Skin epidermis (tissue), 12 donors: ENCODE measurements at regions not wholly inside any gene's neighbourhood (a gene's known extent, or its start where the extent isn't known, plus 50 kb on each side); places are given as distances from the start of the nearest gene placed in this dataset.
"Not testable (repeated sequence)": the region's sequence is repeated elsewhere in the genome, so short reads cannot be mapped to it uniquely, and the experiment has no call there.

Experiments
- H3K27ac ChIP-seq, 21 experiments: fragments of 200-600 bp; sonication (generic) in 11 of 21; one replicate each; pipeline ENCODE4 v1.5.0; 2020; ENCODE audit warnings: mild to moderate bottlenecking in 3 of 21, inconsistent platforms in 2 of 21, moderate library complexity in 2 of 21
- H3K4me3 ChIP-seq, 7 experiments: fragments of 200-600 bp; sonication (generic) in 2 of 7; one replicate each; pipeline ENCODE4 v1.5.0; 2020; ENCODE audit warnings: inconsistent platforms in 2 of 7, mild to moderate bottlenecking in 2 of 7, moderate library complexity in 1 of 7

- not testable (repeated sequence) for H3K4me3 ChIP-seq, H3K27ac ChIP-seq
Observed at GRCh38 chr6:3672339-3672738, 79.2 kb downstream of the PXDC1 start.

- no peak overlapping the region for H3K27ac ChIP-seq
- H3K4me3 ChIP-seq: no peak overlapping the region
Observed at GRCh38 chr6:3671382-3671781, 80.1 kb downstream of the PXDC1 start.

- H3K4me3 ChIP-seq: no peak overlapping the region
- H3K27ac ChIP-seq: no peak overlapping the region
Observed at GRCh38 chr6:3670356-3670755, 81.2 kb downstream of the PXDC1 start.

DNA sequence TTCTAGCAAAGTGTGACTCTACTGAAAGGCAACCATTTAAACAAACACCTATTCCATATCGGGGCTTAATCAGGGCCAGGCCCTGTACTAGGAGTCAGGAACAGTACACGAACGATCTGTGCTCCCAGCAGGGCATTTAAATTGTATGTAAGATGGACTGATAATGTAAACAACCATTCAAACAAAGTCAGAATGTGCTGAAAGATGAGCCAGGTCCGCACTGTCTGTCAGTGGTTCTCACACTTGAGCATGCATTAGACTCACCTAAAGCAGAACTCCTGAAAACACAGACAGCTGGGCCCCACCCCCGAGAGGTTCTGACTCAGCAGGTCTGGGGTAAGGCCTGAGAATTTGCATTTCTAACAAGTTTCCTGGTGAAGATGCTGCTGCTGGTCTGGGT lies 81.6 kb downstream of the PXDC1 start:
- Histone ChIP-seq H3K27ac (no peak overlapping the region), H3K4me3 (no peak overlapping the region)

GRCh38 chr6:3665608-3666007 lies 85.9 kb downstream of the PXDC1 start:
- Histone ChIP-seq H3K27ac (no peak overlapping the region), H3K4me3 (no peak overlapping the region)

DNA sequence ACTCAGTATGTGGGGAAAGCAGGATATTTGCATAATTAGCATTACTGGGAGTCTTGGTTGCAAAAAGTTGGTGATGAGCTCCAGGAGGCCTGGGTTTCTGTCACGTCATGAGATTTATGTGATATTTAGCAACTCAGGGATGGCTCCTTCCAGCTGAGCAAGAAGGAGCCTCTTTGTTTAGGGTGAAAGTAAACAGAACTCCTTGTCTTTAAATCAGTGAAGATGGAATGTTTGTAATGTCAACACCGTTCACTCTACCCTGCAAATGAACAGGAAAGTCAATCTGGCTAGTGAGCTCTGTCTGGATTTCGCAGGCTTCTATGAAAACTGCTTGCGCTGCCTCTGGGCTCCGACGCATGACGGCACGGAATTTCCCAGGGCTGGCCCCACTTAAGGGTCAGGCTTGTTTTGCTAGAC lies 86.9 kb downstream of the PXDC1 start:
- peak overlapping the region in 3 of 21 experiments; percentile 11 to 30 (median 22) for H3K27ac ChIP-seq

DNA sequence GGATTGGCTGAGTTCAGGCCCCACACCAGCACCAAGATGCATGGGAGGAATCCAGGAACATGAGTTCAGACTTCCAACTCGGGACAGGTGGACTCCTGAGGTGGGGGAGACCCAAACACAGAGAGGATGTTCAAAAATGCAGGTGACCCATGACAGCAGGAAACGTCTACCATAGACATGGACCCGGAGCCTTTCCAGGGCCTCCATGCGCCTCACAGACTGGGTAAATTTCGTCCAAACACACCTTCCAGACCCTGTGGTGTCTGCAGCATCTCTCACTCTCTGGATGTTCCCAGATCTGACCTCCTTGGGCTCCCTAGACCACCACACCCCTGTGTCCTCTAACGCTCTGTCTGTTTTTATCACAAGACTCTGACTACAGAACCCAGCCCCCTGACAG lies 87.7 kb downstream of the PXDC1 start:
- Histone ChIP-seq H3K4me3 (no peak overlapping the region), H3K27ac (no peak overlapping the region)

More for the DNA sequence above, 86.9 kb downstream of the PXDC1 start:
- no peak overlapping the region for H3K4me3 ChIP-seq

- Histone ChIP-seq H3K27ac (no peak overlapping the region), H3K4me3 (no peak overlapping the region)
Observed at GRCh38 chr6:3663081-3663480, 88.4 kb downstream of the PXDC1 start.

GRCh38 chr6:3661390-3661789 lies 90.1 kb downstream of the PXDC1 start:
- no peak overlapping the region for H3K27ac ChIP-seq
- H3K4me3 ChIP-seq: no peak overlapping the region

- no peak overlapping the region for H3K27ac ChIP-seq
Observed at GRCh38 chr6:3660473-3660872, 91.0 kb downstream of the PXDC1 start.

GRCh38 chr6:3659748-3660147 lies 91.8 kb downstream of the PXDC1 start:
- no peak overlapping the region for H3K4me3 ChIP-seq
- no peak overlapping the region for H3K27ac ChIP-seq

More at GRCh38 chr6:3660473-3660872, 91.0 kb downstream of the PXDC1 start:
- H3K4me3 ChIP-seq: no peak overlapping the region

GRCh38 chr6:3656076-3656475 lies 95.4 kb downstream of the PXDC1 start:
- H3K27ac ChIP-seq: no peak overlapping the region
- H3K4me3 ChIP-seq: no peak overlapping the region

GRCh38 chr6:3654898-3655297 lies 96.6 kb downstream of the PXDC1 start:
- H3K27ac ChIP-seq: no peak overlapping the region

GRCh38 chr6:3654436-3654835 lies 97.1 kb downstream of the PXDC1 start:
- H3K27ac ChIP-seq: no peak overlapping the region

More at GRCh38 chr6:3654898-3655297, 96.6 kb downstream of the PXDC1 start:
- H3K4me3 ChIP-seq: no peak overlapping the region

GRCh38 chr6:3653528-3654070 lies 97.9 kb downstream of the PXDC1 start:
- no peak overlapping the region for H3K4me3 ChIP-seq
- H3K27ac ChIP-seq: no peak overlapping the region

More at GRCh38 chr6:3654436-3654835, 97.1 kb downstream of the PXDC1 start:
- H3K4me3 ChIP-seq: no peak overlapping the region

- no peak overlapping the region for H3K27ac ChIP-seq
- H3K4me3 ChIP-seq: no peak overlapping the region
Observed at GRCh38 chr6:3651698-3652229, 99.7 kb downstream of the PXDC1 start.

GRCh38 chr6:3650959-3651697 lies 100.4 kb downstream of the PXDC1 start:
- H3K27ac ChIP-seq: no peak overlapping the region
- H3K4me3 ChIP-seq: no peak overlapping the region

DNA sequence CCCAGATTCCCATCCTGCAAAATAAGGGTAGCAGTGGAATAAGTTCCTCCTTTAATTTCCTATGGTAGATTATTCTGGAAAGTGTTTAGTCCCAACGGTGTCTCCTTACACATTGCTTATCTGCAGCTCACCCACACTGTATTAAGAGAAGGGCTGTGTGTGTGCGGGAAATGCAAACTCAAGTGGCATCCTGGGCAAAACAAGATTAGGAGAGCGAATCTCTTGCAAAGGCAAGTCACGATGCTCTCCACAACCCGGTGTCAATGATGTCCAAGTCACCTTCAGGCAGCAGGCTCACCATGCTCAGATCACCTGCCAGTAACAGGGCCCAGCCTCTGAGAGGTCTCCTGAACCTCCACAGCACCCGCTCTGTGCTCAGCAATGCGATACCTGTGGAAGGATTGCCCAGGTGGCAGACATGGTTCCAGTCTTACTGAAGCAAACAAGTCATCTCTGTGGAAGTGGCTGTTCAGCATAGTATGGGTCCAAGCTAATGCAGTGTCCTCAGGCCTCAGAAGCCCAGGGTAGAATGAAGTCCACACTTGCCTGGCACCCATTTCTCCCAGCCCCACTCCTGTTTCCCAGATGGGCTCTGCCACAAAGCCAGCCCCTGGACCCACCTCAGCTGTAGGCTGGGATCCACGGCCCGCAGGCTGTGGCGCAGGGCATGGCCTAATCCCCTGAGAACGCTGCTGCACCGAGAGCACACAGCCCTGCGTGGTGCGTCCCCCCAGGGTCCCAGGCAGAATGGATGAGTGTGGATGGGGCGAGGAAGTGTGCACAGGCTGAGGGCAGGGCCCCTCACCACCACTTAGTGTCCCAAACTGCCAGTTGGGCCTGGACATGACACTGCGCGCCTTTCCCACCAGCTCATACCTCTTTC lies 101.2 kb downstream of the PXDC1 start:
- Histone ChIP-seq H3K27ac (no peak overlapping the region), H3K4me3 (no peak overlapping the region)

GRCh38 chr6:3648724-3649123 lies 102.8 kb downstream of the PXDC1 start:
- H3K27ac ChIP-seq: no peak overlapping the region
- no peak overlapping the region for H3K4me3 ChIP-seq

- no peak overlapping the region for H3K27ac ChIP-seq
- H3K4me3 ChIP-seq: no peak overlapping the region
Observed at GRCh38 chr6:3646616-3647362, 104.7 kb downstream of the PXDC1 start.
